ENCODE measurements at regions not wholly inside any gene's neighbourhood (a gene's known extent, or its start where the extent isn't known, plus 50 kb on each side); places are given as distances from the start of the nearest gene placed in this dataset.

- TF ChIP-seq EZH2 (IDR thresholded peaks at IDR 0.05; ENCODE audit: low read length, unreplicated experiment), result no peak
- TF ChIP-seq CTCF (conservative IDR thresholded peaks at IDR 0.05; ENCODE audit: low read depth, low read length), result no peak
Measured at GRCh38 chr21:15406791-15407190, 323.0 kb upstream of the USP25 start.

Data from PC-3 (cell line).